B cell (primary cell): ENCODE measurements at regions not wholly inside any gene's neighbourhood (a gene's known extent, or its start where the extent isn't known, plus 50 kb on each side); places are given as distances from the start of the nearest gene placed in this dataset.

Experiments
- CTCF ChIP-seq: fragments of 200-600 bp; IDR thresholded peaks from one replicate; pipeline ENCODE4 v1.8.0; 2022; ENCODE audit warnings: antibody characterized with exemption, mild to moderate bottlenecking
- EZH2 ChIP-seq: IDR thresholded peaks from 2 replicates; pipeline ENCODE4 v1.6.1; 2012; ENCODE audit warnings: borderline replicate concordance, low read depth, mild to moderate bottlenecking, moderate library complexity, low read length; ENCODE audit not compliant: insufficient read depth, poor library complexity, severe bottlenecking

DNA sequence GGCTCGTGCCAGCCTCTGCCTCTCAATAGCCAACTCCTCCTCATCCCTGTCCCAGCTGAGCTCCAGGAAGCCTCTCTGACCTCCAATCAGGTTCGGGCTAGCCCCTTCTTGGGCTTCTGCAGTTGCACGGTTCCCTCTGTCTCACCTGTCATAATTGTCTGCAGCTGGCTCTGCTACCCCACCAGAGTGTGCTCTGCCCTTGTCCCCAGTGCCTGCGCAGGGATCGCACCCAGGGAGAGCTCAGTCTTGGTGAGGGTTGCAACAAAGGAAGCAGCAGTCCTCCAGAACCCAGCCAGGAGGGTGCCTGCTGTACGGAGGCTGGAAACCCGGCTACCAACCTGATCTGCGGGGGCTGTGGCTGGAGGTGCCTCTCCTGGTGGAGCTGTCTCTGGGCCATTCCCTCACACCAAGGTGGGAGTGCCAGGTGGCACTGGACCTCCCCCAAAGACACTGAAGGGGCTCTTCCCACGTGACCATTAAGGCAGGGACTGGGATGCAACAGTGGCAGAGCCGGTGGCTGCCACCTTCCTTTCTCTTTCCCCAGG is 63.5 kb upstream of the DMRTB1 start:
- TF ChIP-seq CTCF (no peak), EZH2 (no peak)
